Activated CD8-positive, alpha-beta memory T cell treated with anti-CD3 and anti-CD28 coated beads for 24 hours (primary cell): ENCODE measurements at regions not wholly inside any gene's neighbourhood (a gene's known extent, or its start where the extent isn't known, plus 50 kb on each side); places are given as distances from the start of the nearest gene placed in this dataset.

Experiments
- DNase-seq: peaks from one replicate; pipeline ENCODE4 v3.0.0-alpha.2; 2020

DNA sequence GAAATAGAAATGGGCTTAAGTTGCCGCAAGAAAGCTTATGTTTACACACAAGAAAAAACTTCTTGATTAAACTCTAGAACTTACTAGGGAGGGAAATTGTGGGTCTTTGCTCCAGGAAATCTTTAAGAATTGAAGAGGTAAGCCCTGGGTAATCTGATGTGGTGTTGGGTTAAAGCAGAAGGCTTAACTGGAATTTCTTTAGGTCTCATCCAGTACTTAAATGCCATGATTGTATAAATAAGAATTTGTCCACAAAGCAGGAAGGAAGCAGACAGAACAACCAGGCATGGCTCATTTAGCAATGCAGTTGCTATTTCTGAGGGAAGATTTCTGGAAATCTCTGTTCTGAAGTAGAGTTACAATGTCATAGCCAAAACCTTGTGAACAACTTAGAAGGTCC lies 360.4 kb downstream of the KLF5 start:
- DNase-seq = no peak

DNA sequence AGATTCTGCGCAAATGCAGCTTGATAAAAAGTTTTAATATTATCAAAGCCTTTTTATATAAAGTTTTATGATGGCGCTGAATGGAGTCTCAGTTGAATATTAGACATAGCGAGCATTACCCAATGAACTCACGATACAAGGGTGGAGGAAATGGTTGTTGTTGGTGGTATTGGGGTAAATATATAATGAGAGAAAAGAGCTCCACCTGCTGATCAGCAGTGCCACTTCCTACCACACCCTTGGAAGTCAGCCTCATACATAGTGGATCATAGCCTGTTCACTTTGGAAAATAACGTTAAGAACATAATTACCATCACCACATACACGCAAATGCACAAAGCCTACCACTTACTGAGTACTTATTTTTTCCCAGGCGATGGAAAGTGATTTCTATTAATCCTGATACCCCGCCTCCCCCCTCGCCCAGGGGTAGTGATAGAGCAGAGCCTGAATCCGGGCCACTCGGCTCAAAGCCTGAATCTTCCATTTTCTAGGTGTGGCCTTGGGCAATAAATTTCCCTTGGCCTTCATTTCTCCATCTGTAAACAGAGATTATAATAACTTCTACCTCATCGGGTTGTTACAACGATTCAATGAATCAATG lies 358.3 kb downstream of the KLF5 start:
- no peak for DNase-seq

- no peak for DNase-seq
Observed at GRCh38 chr13:73416093-73416492, 357.3 kb downstream of the KLF5 start.

GRCh38 chr13:73413656-73414055 lies 354.9 kb downstream of the KLF5 start:
- DNase-seq = no peak

DNA sequence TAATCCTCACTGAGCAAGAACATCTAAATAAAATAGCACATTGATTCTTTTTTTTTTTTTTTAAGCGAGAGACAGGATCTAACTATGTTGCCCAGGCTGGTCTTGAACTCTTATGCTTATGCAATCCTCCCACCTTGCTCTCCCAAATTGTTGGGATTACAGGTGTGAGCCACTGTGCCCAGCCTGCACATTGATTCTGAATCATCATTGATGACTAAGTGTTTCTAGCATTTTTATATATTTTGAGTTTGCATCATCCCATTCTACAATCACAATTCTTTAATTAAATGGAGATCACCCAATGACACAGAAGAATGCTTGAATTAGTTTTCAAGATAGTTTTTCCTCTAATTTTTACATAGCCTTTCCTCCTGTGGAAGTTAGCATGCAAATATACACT lies 354.1 kb downstream of the KLF5 start:
- no peak for DNase-seq

- no peak for DNase-seq
Observed at GRCh38 chr13:73411067-73411809, 352.4 kb downstream of the KLF5 start.

DNA sequence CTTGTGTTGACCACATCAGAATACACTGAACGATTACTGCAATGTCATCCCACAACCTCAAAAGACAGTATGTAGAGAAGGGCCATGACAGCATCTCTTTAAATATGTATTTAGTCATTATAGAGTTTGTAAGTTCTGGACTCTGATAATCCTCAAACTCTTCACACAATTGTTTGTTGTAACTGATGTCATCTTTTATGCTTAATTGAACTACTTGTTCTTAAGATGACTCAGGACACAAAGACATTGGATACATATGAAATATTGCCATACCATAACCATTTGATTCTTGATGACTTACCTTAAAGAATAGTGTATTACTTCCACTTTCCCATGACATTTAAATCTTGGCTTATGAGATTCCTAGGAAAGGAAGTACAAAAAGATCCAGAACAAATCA lies 347.6 kb downstream of the KLF5 start:
- no peak for DNase-seq

DNA sequence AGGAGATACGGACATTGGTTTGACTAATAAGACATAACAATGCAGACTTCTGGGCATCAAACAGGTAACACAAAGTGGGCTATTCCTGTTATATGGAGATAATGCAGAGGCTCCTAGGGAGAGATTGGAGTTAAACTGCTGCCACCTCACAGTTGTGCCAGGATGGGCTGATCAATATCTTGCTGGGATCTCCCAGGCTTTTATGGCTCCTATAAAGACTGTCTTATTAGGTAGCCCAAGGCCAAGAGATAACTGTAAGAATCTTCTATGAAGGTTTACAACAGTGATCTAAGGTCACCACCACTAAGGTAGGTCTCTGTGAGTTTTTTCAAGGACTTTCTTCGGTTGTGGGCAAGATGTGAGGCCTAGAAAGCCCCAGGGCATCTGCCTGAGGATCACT lies 345.8 kb downstream of the KLF5 start:
- DNase-seq = no peak

- DNase-seq = no peak
Observed at GRCh38 chr13:73403355-73404120, 344.7 kb downstream of the KLF5 start.

DNA sequence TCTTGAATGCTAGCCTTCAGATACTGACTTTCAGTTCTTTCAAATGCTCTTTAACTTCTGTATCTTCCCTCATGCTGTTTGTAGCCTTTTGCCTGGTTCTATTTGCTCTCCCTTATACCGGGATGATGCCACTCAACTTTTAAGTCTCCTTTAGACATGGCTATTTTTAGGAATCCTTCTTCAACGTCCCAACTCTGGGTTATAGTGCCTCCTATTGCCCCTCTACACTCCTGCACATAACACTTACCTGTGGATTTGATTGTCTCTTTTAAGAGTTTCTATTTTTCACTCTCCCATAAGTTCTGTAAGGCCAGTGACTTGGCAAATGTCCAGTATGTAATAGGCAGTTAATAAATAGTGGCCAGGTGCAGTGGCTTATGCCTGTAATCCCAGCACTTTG lies 343.0 kb downstream of the KLF5 start:
- DNase-seq = no peak

GRCh38 chr13:73399347-73400216 lies 340.8 kb downstream of the KLF5 start:
- DNase-seq = no peak

GRCh38 chr13:73397496-73398305 lies 338.9 kb downstream of the KLF5 start:
- DNase-seq = no peak

GRCh38 chr13:73394066-73394465 lies 335.3 kb downstream of the KLF5 start:
- no peak for DNase-seq

DNA sequence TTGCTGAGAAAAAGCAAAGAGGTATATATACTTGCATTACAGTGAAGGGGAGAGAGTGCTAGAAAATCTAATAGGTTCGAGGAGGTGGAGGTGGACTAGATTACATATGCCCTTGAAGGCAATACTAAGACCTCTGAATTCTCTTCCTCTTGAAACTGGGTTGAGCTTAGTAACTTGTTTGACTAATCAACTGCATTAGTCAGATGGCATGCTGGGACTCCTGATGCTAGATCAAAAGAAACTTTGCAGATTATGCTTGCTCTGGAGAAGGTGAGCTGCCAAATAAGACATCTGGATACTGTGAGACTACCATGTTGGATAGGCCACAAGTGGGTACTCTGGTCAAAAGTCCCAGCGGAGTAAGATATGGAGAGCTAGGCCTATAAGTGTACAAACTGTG lies 331.3 kb downstream of the KLF5 start:
- no peak for DNase-seq

- no peak for DNase-seq
Observed at GRCh38 chr13:73388586-73388985, 329.8 kb downstream of the KLF5 start.

GRCh38 chr13:73387318-73387717 lies 328.5 kb downstream of the KLF5 start:
- no peak for DNase-seq

DNA sequence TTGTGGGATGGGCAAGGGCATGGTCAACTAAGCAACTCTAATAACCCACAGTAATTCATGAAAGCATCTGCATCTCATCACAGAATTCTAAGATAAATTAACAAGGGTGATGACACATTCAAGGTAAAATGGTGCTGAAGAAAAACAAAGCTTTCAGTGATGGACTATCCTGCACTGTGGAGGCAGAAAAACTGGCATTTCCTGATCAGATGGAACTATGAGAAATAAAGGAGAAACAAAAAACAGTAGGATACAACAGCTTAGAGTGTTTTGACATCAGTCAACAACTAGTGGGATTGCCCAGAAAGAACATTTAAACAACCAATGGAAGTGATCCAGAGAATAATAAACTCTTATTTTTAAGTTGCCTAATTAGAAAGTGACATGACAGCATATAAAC lies 327.0 kb downstream of the KLF5 start:
- DNase-seq = no peak

DNA sequence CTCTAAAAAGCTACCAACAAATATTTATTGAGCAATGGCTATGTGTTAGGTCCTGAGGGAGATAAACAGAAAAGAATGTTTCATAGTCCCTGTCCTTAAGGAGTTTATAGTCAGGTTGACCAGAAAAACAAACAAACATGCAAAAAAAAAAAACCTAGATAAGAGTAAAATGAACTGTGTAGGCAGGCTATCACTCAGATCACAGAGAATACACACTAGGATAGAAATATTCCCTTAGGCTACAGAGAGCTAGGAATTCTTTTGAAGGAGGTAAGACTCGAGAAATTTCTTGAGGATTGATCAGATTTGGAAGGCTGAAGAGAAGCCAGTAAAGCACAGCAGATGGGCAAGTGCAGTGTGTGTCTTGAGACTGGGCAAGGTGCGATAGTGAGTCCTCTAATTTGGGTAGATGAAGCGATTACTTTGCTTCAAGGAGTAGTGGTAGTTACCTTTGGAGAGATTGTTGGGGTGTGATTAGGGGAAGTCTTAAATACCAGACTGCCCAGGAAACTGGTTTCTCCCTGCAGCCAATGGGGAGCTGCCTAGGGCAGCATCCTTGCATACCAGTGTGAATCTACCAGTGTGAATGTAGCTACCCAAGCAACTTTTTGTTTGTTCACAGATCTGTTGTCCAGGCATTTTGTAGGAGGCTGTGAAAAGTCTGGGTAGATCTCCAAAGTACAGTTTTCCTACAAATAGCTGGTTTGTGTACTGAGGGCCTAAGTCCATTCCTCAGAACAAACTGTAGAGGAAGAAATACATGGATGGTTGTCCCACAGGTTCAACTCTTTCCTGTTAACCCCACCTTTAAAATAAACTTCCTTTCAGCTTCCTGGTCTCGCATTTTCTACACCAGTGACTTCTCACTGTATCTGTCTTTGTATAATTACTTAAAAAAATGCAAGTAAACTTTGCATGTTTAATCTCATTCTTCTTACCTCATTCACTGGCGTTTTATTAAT lies 314.1 kb downstream of the KLF5 start:
- DNase-seq = no peak

GRCh38 chr13:73370066-73370465 lies 311.3 kb downstream of the KLF5 start:
- DNase-seq = no peak

DNA sequence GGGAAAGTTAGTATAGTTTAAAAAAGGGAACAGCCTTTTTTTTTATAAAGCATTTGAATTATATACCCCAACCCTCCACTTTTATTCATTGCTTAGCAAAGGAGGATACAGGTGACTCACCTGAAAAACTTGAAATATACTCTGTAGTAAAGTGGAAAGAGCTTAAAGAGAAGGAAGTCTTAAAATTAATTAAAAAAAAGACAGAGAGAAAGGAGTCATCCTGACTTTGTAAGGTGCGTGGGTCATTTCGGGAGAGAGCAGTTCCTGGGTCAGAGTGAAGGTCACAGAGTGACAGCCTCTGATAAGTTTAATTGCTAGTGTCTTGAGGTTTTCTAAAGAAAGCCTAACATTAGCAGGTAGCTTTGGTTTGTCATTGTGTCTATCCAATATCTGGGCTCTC lies 310.3 kb downstream of the KLF5 start:
- no peak for DNase-seq

- DNase-seq = no peak
Observed at GRCh38 chr13:73368608-73369007, 309.8 kb downstream of the KLF5 start.
